GM12801 (cell line): ENCODE measurements at regions not wholly inside any gene's neighbourhood (a gene's known extent, or its start where the extent isn't known, plus 50 kb on each side); places are given as distances from the start of the nearest gene placed in this dataset.

Source experiments
- CTCF ChIP-seq: IDR thresholded peaks from one replicate; pipeline ENCODE4 v1.5.1; 2011; ENCODE audit warnings: control low read depth; ENCODE audit not compliant: insufficient read length; ENCODE audit errors: extremely low read depth

GRCh38 chr11:37595845-37596244 lies 997.8 kb upstream of the RAG2 start:
- TF ChIP-seq CTCF = no peak

DNA sequence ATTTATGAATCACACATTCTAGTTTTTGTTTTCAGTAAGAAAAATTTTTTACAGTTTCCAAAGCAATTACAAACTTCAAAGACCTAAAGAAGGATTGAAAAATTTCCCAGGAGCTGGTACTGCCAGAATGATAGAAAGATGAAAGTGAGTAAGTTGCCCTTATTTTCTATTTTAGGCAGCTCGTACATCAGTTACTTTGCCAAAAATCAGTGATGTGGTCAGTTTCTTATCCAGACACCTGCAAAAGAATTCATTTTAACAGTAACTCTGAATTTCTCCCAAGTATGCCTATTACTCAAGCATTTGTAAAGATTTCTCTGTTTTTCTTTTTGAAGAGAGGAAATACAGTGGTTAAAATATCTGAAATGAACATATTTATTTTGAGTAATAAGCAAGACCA lies 976.3 kb upstream of the RAG2 start:
- TF ChIP-seq CTCF = no peak

DNA sequence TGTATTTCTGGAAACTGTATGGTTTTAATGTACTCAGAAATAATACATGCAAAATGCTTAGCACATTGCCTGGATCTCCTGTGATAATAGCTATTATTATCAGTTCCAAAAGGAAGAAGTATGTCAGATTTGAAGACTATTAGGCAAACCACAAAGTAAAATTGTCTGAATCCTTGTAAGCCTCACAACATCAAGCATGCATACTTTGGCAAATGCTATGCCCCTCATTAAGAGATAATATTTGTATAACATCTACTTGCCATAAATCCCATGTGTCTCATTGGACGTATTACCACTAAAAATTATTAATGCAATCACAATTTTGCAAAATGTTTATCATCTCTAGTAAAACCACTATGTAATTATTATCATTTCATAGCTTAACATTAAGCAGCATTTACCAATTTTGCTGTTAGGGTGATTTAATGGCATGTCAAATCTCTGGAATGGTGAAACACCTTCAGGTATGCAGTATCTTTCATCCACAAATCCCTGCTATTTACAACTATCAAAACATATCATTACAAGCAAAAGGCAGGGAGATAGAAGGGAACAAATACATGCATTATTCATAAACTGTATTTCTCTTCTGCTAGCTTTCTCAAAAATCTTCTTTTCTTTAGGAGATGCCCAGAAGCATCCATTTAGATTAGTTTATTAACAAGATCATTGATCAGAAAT lies 974.6 kb upstream of the RAG2 start:
- no peak for TF ChIP-seq CTCF

DNA sequence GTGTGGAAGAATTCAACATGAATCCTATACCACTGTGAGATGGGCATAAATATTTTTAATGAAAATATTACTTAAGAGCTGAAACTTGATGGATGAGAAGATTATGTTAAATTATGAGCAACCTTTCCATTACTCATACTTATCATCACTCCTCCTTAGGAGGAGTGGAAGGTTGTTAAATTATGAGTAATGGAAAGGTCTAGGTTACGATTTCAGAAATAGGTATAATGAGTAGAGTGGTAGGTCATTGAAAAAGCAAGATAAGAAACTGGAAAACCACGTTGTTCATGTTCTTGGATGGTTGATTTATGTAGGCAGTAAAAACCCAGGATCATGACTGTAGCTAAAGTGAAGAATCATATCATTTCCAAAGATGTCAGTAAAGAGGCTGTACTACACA lies 973.2 kb upstream of the RAG2 start:
- TF ChIP-seq CTCF = no peak

DNA sequence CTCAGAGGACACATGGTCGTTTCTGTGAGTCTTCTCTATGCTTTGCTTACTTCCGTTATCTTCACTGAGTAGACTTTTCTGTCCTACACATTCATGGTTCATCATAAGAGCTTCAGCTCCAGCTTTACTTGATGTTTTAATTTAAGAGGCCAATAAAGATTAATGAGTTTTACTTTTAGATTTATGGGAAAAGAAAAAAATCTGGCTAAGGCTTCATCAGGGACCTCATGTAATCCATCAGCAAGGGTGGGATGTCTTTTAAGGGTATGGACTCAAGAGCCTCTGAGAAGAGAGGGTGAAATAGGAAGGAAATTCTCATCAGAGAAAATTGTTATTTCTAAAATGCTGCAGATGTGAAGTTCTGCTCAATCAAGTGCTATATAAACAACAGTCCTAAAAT lies 963.0 kb upstream of the RAG2 start:
- TF ChIP-seq CTCF = no peak

DNA sequence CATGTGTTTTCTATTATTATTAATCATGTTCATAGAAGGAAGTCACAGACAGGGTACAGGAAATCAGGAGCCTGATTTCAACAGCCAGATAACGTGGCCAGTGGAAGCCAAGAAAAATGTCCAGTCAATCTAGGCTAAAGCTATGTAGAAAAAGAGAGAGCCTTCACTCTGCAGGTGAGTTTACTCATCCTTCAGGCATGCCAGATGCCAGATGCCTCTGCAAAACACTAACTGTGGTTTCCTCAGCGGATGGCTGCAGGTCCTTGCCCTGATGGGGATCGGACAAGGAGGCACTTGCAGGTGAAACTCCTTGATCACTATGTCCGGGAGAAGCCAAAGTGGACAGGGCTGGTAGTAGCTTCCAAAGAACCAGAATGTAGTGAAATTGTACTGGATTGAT lies 962.3 kb upstream of the RAG2 start:
- TF ChIP-seq CTCF = no peak

- no peak for TF ChIP-seq CTCF
Measured at GRCh38 chr11:37558619-37559210, 960.7 kb upstream of the RAG2 start.

DNA sequence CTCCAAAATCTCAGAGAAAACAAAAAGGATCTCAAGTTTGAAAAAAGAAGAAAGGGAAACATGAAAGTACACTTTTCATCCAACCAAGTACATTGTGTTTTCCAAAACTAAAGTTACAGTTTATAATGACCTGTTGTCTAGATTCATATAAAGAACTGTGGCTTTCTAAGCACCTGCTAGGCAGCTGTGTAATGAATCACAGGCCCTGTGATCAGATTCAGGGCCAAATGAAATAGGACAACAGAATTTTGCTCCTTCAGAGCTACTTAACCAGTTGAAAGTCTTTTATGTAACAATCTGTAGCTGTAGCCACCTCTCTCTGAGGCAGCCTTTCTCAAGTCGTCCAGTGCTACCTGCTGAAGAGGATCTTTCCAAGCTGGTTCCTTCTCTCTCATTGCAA lies 960.0 kb upstream of the RAG2 start:
- no peak for TF ChIP-seq CTCF
